T-helper 1 cell (primary cell): ENCODE measurements at regions not wholly inside any gene's neighbourhood (a gene's known extent, or its start where the extent isn't known, plus 50 kb on each side); places are given as distances from the start of the nearest gene placed in this dataset.
"Not testable (repeated sequence)": the region's sequence is repeated elsewhere in the genome, so short reads cannot be mapped to it uniquely, and the experiment has no call there.

Source experiments
- DNase-seq, 5 donors: peaks; one replicate each; pipeline ENCODE4 v3.0.0-alpha.2; 2012 to 2020

- DNase-seq = no peak
Observed at GRCh38 chr16:22659933-22660332, 149.2 kb downstream of the NPIPB5 start.

DNA sequence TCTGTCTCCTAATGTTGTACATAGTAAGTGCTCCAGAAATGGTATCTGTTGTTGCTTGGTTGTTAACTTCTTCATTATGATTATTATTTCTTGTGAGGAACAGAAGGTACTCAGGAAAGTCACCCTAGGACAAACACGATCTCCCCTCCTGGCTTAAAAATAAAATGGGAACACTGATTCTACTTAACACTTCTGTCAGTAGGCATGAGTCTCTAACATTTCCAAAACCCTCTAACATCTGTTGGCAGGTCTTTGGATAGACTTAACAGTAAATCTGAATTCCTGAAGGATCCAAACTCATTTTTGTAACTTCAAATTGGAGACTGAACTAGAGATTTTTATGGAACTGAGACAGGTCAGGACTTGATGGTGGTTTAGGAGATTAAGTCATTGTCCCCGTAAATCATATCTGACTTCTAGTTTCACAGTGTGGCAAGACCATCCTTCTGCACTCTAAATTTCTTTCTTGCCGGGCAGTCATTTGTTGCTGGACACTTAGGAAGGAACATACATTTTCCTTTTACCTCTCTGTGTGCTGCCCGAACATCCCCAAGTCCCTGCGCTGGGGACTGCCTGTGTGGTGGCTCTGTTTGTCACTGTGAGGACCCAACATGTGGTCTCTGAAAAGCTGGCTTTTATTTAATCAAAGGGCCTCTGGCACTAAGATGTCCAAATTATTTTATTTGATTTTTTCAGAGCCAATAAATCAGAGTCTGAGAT is 149.9 kb downstream of the NPIPB5 start:
- DNase-seq = no peak

- DNase-seq = no peak
Observed at GRCh38 chr16:22661161-22661647, 150.5 kb downstream of the NPIPB5 start.

- not testable (repeated sequence) for DNase-seq
Observed at GRCh38 chr16:22662958-22663357, 151.0 kb upstream of the HS3ST2 start.

DNA sequence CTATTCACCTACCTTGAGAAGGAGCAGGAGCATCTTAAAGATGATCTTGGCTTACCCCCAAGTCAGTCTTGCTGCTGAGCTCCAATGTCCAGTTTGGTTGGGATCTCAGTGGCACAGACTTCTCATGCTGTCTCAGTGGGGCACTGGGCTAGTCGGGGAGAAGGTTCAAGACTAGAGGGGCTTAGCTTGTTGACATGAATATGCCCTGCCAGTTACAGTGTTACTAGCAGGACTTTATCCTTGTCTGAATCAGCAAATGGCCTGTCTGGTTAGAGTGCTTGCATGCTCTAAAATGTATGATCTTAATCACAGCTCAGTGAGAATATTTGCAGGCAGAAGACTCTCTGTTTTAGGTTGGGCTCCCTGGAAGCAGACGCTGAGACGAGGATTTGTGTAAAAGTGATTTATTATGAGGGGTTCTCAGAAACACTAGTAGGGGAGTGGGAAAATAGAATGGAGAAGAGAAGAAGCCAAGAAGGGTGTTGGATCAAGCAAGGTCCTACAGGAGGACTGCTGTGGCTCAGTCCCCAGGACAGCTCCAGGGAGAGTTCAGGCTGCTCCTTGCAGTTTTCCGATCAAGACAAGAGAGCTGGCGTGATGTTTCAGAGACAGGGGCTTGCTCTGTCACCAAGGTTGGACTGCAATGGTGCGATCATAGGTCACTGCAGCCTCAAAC is 150.4 kb upstream of the HS3ST2 start:
- DNase-seq = no peak

- DNase-seq = no peak
Observed at GRCh38 chr16:22664132-22664531, 149.8 kb upstream of the HS3ST2 start.

DNA sequence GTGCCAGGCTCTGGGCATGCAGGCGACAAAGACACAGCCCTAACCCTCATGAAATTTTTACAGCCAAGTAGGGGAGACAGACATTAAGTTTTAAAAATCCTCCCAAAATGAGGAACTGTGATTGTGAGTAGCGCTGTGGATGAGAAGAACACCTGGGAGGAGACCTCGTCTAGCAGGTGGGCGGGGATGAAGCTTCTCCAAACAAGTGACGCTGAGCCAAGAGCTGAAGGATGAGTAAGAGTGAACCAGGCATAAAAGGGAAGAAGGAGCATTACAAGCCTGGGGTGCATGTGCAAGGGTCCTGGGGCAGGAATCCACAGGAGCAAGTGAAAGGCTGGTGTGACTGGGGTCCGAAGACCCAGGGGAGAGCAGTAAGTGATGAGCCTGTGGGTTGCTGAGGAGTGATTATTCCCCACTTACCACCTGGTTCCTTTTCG is 149.4 kb upstream of the HS3ST2 start:
- DNase-seq = no peak

- DNase-seq = no peak
Observed at GRCh38 chr16:22665048-22665797, 148.7 kb upstream of the HS3ST2 start.

- DNase-seq = no peak
Observed at GRCh38 chr16:22665803-22666202, 148.2 kb upstream of the HS3ST2 start.

DNA sequence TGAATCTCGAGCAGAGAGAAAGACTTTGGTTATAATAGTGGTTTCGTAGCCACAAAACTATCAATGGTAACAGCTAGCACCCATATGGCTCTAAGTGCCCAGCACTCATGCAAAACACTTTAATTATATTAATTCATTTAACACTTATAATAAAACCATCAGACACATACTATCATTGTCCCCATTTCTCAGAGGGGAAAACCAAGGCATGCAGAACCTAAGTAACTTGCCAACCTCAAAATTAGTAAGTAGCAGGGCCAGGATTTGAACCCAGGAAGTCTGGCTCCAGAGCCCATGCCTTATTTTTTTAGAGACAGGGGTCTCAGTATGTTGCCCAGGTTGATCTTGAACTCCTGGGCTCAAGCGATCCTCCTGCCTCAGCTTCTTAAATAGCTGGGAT is 145.6 kb upstream of the HS3ST2 start:
- no peak for DNase-seq

GRCh38 chr16:22670044-22670536 is 143.9 kb upstream of the HS3ST2 start:
- DNase-seq = no peak

GRCh38 chr16:22670551-22671041 is 143.4 kb upstream of the HS3ST2 start:
- DNase-seq = no peak

DNA sequence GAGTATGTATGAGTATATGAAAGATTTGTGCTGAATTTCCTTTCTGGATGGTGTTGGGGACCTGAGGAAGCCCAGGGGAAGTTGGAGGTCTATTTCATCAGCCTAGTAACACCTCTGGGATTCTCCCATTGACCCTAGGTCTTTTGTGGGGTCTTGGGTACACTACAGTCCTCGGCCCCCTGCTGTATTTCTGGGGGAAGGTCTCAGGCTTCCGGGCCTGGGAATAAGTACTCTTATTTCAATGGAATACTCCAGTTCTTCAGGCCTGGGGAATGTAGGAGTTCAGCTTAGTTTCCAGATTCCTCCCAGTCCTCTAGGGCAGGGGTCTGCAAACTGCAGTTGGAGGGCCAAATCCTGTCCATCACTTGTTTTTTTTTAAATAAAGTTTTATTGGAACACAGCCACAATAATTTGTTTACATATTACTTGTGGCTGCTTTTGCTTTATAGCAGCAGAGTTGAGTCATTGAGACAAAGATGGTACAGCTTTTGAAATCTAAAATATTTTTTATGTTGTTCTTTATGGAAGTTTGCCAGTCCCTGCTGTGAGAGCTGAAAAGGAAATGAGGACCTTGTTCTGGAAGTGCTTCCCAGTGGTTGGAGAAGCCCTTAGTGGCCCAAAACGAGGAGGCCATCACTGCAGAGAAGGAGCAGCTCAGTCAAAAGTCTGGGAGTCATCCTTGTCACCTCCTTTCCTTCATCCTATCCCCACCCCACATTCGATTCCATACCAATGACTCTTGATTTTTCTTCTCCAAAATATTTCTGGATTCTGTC is 142.5 kb upstream of the HS3ST2 start:
- DNase-seq = no peak

DNA sequence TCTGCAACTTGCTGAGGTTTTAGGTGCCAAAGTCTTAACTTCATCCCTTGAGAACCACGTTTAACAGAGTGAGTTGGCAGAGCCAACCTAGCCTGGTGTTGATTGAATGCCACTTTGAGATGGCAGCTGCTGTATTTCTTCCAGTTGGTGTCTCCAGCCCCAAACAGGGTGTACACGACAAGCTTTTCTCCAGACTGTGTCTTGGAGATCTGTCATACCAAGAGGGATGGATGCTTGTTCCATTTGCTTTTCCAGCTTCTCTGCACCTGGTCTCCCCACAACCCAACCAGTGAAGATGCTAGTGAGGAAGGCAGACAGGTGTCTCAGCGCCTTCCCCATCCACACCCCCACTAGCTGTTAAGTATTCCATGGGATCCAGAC is 141.1 kb upstream of the HS3ST2 start:
- no peak for DNase-seq

GRCh38 chr16:22673421-22673831 is 140.5 kb upstream of the HS3ST2 start:
- no peak for DNase-seq

DNA sequence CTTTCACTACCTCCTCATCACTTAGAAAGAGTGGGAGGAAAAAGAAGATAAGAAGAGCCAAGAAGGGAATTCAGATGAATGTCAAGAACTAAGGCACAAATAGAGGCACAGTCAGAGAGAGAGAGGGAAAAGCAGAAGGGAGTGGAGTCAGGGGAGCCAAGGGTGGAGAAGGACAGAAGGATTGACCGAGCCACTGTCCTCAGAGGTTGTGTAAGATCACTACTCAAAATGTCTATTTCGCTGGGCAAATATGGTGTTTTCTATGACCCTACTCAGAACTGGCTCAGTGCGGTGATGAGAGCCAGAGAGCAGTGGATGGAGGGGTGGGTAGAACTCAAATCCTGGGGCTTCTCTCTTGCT is 139.2 kb upstream of the HS3ST2 start:
- no peak for DNase-seq

- DNase-seq = no peak
Observed at GRCh38 chr16:22675745-22676540, 138.0 kb upstream of the HS3ST2 start.

DNA sequence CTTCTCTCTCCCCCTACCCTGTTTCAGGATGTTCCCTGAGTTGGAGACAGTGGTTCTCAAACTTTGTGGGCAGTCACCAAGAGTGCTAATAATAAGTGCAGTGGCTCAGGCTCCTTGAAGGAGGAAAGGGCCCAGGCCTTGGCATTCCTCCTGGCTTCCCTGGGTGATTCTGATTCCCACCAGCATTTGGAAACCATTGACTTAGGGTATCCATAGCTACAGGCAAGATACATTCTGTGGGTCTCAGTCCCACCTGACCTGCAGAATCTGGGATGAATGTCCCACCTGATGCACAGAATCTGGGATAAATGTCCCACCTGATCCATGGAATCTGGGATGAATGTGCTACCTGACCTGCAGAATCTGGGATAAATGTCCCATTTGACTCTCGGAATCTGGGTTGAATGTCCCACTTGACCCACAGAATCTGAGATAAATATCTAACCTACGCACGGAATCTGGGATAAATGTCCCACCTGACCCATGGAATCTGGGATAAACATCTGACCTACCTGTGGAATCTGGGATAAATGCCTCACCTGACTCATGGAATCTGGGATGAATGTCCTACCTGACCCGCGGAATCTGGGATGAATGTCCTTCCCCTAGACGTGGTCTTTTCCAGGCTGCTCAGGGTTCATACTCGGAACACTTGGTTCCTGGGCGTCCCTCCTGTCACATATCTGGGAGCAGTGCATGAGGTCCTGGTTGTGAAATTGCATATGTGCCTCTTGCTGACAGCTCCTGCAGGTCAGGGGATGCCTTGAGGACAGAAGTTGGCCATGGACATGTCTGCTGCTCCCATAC is 136.7 kb upstream of the HS3ST2 start:
- DNase-seq = no peak

DNA sequence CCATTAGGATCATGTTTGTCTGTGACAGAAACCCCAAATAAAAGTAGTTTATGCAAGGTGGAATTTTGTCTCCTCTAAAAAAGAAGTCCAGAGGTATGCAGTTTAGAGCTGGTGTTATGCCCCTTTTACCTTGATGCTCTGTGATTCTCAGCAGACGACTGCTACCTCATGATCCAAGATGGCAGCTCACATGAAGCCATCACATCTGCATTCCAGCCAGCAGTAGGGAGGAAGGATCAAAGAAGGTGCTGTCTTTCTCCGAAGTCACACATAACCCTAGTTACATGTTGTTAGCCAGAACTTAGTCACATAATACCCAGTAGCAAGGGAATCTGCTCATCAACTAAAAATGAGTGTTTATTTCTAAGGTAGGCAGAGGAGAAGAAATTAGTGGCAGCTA is 135.7 kb upstream of the HS3ST2 start:
- no peak for DNase-seq

DNA sequence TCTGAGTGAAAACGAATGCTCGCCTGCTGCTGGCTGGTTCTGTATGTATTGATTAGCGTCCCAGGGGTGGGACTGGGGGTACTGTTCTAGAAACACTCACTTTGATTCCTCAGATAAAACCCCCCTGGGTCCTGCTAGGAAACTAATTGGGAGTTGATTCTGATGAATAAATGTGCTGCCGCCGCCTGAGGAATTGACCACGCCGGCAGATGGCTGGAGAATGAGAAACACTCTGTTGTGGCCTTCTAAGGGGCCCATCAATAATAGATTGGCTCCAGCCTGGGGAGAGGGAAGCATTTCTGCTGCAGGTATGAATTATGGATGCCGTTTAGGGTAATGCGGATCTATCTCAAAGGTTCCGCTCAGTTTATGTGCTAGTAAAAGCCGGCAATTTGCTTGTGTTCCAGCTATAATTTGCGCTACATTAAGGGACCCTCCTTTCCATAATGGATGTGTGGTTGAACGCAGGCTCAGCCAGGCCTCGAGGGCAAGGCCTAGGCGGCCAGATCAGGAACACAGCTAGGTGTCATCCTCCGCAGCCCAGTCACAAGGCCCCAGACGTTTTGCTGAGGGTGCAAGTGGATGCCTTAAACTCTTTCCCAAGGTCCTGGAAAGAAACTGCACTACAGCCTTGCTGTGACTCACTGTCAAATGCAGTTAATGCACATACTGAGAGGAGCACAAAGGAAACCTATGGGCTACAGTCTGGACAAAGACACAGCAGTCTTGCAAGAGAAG is 132.2 kb upstream of the HS3ST2 start:
- no peak for DNase-seq
